ENCODE measurements at regions not wholly inside any gene's neighbourhood (a gene's known extent, or its start where the extent isn't known, plus 50 kb on each side); places are given as distances from the start of the nearest gene placed in this dataset.

DNA sequence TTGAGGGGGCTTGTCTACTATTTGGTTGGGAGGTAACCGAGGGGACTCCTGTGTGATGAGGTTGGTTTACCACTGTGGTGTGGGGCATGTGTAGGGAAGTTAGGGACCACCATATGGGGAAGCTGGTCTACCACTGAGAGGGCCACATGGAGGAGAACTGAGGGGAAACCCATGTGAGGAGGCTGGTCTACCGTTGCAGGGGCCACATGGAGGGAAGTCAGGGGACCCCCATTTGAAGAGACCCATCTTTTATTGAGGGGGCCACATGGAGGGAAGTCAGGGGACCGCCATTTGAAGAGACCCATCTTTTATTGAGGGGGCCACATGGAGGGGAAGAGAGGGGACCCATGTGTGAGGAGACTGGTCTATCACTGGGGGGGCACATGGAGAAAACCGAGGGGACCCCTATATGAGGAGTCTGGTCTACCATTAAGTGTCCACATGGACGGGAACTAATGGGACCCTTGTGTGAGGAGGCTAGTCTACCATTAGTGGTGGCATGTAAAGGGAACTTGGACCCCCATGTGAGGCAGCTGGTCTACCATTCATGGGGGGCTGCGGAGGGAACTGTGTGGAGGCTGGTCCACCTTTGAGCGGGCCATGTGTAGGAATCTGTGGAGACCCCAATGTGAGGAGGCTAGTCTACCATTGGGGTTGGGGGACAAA is 165.5 kb downstream of the FBLN2 start:
- ATAC-seq (no peak), DNase-seq (no peak)

DNA sequence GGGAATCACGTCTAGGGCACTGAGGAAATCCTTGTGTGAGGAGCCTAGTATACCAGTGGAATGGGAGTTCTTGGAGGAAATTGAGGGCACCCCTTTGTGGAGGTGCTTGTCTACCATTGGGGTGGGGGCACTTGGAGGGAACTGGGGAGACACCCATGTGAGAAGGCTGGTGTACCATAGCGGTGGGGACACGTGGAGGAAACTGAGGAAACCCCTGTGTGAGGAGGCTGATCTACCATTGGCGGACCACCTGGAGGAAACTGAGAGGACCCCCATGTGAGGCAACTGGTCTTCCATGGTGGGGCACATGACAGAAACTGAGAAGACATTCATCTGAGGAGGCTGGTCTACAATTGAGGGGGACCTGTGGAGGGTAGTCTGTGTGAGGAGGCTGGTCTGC is 164.5 kb downstream of the FBLN2 start:
- no peak for DNase-seq
- no peak for ATAC-seq

DNA sequence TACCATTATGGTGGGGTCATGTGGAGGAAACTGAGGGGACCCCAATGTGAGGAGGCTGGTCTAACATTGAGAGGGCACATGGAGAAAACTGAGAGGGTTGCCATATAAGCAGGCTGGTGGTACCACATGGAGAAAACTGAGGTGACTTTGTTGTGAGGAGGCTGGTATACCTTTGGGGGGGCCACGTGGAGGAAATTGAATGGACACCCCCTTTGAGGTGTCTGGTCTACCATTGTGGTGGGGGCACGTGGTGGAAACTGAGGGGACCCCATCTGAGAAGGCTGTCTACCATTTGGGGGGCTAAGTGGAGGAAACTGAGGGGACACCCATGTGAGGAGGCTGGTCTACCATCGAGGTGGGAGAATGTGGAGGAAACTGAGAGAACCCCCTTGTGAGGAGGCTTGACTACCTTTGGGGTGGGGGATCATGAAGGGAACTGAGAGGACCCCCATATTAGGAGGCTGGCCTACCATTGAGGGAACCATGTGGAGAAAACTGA is 163.8 kb downstream of the FBLN2 start:
- no peak for DNase-seq
- no peak for ATAC-seq

DNA sequence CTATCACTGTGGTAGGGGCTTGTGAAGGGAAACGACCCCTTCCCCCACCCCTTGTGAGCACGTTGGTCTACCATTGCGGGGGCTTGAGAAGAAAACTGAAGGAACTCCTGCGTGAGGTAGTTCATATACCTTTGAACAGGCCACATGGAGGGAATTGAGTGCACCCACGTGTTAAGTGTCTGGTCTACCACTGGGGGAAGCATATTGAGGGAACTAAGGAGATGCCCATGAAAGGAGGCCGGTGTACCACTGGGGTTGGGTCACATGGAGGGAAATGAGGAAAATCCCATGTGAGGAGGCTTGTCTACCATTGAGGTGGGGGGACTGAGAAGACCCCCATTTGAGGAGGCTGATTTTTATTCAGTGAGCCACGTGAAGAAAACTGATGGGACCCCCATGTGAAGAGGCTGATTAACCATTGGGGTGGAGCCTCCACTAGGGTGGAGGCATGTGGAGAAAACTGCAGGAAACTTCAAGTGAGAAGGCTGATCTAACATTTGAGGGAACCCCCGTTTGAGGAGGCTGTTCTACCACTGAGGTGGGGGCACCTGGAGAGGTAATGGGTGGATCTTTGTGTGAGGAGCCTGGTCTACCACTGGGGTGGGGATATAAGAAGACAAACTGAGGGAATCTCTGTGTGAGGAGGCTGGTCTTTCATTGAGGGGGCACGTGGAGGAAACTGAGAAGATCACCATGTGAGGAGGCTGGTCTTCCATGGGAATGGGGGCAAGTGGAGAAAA is 163.2 kb downstream of the FBLN2 start:
- ATAC-seq (no peak), DNase-seq (no peak)

DNA sequence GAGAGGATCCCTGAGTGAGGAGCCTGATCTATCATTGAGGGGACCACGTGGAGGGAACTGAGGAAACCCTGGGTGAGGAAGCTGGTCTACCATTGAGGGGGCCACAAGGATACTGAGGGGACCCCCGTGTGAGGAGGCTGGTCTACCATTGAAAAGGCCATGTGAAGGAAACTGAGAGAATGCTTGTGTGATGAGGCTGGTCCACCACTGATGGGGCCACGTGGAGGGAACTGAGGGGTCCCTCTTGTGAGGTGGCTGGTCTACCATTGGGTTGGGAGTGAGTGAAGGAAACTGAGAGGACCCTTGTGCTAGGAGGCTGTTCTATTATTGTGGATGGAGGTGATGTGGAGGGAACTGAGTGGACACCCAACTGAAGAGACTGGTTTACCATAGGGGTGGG is 161.3 kb downstream of the FBLN2 start:
- ATAC-seq (no peak), DNase-seq (no peak)

DNA sequence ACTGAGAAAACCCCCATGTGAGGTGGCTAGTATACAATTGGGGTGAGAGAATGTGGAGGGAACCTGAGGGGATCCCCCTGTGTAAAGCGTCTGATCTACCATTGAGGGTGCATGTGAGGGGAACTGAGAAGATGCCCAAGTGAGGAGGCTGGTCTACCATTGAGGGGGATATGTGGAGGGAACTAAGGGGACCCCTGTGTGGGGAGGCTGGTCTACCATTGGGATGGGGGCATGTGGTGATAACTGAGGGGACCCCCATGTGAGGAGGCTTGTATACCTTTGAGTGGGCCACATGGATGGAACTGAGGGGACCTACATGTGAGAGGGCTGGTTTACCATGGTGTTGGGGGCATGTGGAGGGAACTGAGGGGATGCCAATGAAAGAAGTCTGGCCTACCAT is 160.8 kb downstream of the FBLN2 start:
- ATAC-seq, result no peak
- no peak for DNase-seq

DNA sequence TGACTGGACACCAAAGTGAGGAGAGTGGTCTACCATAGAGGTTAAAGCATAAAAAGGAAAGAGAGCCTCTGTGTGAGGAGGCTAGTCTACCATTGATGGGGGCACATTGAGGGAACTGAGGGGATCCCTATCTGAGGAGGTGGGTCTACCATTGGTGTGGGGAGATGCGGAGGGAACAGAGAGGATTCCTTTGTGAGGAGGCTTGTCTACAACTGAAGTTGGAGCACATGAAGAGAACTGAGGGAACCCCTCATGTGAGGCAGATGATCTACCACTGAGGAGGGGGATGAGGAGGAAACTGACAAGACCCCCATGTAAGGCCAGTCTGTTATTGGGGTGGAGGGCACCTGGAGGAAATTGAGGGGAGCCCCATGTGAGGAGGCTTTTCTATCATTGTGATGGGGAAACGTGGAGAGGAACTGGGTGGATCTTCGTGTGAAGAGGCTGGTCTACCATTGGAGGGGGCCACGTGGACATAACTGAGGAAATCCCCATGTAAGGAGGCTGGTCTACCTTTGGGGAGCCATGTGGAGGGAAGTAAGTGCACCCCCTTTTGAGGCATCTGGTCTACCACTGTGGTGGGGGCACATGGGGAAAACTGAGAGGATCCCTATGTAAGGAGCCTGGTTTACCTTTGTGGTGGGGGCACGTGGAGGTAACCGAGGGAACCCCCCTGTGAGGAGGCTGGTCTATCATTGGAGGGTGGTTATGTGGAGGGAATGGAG is 160.1 kb downstream of the FBLN2 start:
- ATAC-seq, result no peak
- DNase-seq, result no peak

DNA sequence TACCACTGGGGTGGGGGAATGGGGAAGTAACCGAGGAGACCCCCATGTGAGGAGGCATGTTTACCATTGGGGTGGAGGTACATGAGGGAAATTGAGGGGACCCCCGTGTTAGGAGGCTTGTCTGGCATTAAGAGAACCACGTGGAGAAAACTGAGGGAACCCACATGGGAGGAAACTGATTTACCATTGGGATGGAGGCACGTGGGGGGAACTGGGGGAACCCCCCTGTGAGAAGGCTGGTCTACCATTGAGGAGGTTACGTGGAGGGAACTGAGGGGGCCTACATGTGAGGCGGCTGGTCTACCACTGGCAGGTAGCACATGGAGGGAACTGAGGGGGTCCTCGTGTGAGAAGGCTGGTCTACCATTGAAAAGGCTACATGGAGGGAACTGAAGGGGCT is 159.4 kb downstream of the FBLN2 start:
- no peak for ATAC-seq

DNA sequence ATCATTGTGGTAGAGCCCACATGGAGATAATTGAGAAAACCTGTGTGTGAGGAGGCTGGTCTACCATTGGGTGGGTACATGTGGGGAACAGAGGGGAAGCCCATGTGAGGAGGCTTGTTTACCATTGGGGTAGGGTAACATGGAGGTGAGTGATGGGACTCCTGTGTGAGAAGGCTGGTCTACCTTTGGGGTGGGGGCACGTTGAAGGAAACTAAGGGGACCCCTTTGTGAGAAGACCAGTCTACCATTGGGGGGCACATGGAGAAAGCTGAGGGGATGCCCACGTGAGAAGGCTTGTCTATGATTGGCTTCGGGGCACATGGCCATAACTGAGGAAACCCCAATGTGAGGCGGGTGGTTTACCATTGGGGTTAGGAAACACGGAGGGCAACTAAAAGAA is 158.5 kb downstream of the FBLN2 start:
- no peak for ATAC-seq
- no peak for DNase-seq

More for the DNA sequence above, 159.4 kb downstream of the FBLN2 start:
- DNase-seq, result no peak

DNA sequence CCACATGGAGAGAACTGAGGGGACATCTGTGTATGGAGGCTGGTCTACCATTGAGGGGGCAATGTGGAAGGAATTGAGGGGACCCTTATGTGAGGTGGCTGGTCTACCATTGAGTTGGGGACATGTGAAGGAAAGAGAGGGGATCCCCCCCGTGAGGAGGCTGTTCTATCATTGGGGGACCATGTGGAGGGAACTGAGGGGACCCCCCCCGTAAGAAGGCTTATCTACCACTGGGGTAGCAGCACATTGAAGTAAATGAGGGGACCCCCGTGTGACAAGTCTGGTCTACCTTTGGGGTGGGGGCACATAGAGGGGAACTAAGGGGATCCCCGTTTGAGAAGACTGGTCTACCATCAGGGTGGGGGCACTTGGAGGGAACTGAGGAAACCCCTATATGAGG is 158.0 kb downstream of the FBLN2 start:
- ATAC-seq (no peak), DNase-seq (no peak)

DNA sequence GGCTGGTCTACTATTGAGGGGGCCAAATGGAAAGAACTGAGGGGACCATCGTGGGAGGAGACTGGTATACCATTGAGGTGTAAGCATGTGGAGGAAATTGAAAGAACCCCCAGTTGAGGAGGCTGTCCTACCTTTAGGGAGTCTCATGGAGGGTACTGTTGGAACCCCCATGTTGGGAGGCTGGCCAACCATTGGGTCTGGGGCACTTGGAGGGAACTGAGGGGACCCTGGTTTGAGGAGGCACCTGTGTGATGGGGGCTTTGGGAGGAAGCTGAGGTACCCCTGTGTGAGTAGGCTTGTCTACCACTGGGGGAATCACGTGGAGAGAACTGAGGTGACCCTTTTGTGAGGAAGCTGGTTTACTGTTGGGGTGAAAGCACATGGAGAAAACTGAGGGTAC is 157.5 kb downstream of the FBLN2 start:
- ATAC-seq, result no peak
- no peak for DNase-seq

DNA sequence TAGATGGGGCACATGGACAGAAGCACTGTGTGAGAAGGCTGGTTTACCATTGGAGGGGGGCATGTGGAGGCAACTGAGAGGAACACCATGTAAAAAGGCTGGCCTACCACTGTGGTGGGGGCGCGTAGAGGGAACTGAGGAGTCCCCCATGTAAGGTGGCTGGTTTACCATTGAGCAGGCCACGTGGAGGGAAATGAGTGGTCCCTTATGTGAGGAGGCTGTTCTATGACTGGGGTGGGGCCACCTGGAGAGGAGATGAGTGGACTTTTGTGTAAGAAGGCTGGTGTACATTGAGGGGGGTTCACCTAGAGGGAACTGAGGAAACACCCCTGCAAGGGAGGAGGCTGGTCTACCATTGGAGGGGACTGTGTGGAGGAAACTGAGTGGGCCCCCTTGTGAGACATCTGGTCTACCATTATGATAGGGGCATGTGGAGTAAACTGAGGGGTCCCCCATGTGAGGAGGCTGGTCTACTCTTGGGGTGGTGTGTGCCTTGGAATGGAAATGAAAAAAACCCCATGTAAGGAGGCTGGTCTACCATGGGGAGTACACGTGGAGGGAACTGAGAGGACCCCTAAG is 156.9 kb downstream of the FBLN2 start:
- no peak for ATAC-seq
- DNase-seq, result no peak

DNA sequence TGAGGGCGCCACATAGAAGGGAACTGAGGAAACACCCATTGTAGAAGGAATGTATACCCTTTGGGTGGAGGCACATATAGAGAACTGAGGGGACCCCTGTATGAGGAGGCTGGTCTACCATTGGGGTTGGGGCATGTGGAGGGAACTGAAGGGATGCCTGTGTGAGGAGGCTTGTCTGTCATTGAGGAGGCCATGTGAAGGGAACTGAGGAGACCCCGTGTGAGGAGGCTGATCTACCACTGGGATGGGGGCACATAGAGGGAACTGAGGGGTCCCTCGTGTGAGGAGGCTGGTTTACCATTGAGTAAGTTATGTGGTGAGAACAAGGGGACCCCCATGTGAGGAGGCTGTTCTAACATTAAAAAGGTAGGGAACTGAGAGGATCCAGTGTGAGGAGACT is 156.1 kb downstream of the FBLN2 start:
- no peak for ATAC-seq
- DNase-seq, result no peak

DNA sequence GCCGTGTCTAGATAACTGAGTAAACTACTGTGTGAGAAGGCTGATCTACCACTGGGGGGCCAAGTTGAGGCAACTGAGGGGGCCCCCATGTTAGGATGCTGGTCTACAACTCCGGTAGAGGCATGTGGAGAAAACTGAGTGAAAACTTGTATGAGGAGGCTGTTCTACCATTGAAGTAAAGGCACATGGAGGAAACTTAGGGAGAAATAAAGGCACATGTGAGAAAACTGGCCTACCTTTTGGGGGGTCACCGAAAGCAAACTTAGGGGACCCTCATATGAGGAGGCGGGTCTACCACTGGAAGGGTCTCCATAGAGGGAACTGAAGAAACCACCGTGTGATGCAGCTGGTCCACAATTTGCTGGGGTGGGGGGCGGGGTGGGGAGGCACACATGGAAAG is 155.2 kb downstream of the FBLN2 start:
- no peak for ATAC-seq
- DNase-seq, result no peak

DNA sequence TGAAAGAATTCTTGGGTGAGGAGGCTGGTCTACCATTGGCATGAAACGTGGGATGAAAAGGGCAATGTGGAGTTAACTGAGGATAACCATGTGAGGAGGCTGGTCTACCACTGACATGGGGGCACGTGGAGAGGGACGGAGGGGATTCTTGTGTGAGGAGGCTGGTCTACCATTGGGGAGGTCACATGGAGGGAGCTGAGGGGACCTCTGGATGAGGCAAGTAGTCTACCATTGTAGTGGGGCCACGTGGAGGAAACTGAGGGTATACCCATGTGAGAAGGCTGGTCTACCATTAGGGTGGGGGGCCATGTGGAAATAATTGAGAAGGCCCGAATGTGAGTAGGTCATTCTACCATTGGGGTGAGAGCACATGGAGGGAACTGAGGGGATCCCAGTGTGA is 154.1 kb downstream of the FBLN2 start:
- ATAC-seq, result no peak
- no peak for DNase-seq

DNA sequence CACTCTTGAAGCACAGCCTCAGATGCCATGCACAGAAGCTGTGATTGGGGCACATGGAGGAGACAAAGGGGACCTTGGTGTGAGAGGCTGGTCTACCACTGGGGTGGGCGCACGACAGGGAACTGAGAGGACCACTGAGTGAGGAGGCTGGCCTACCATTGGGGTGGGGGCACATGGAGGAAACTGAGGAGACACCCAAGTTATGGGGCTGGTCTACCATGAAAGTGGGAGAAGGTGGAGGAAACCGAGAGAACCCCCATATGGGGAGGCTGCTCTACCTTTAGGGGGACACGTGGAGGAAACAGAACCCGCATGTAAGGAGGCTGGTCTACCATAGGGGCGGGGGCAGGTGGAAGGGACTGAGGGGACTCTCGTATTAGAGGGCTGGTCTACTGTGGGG is 153.4 kb downstream of the FBLN2 start:
- no peak for ATAC-seq
- no peak for DNase-seq

DNA sequence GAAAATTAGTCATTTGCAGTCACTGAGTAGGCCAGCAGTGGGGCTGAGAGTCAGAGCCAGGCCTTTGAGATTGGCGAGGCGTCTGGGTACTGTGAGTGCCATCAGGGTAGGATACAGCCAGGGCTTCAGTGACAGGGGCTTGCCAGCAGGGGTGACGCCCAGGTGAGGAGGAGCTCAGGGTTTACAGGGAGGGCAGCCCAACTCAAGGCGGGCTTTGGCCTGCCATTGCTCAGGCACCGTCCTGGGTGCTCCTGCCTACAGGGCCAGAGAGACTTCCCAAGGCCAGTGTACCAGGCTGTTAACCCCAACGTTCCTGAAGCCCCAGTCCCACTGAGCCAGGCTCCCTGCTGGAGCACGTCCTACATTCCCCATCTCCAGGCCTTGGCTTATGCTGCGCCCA is 152.0 kb downstream of the FBLN2 start:
- DNase-seq, result no peak
- no peak for ATAC-seq

DNA sequence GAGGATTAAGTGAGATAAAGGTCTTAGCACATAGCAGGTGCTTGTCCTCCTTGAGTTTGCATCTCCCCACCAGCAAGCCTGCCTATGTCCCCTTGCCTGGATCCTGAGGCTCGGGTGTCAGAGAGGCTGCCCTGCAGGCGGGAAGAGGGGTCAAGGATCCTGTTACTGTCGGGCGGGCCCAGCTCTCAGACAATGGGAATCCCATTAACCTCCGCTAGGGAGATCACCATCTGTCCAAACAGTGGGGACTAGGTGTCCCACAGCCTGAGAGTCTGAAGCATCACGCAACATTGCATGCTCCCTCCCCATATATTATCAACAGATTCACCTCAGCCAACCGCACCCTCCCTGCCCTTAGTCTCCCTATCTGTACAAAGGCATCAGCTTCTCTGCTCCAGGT is 151.4 kb downstream of the FBLN2 start:
- DNase-seq (no peak), ATAC-seq (no peak)

DNA sequence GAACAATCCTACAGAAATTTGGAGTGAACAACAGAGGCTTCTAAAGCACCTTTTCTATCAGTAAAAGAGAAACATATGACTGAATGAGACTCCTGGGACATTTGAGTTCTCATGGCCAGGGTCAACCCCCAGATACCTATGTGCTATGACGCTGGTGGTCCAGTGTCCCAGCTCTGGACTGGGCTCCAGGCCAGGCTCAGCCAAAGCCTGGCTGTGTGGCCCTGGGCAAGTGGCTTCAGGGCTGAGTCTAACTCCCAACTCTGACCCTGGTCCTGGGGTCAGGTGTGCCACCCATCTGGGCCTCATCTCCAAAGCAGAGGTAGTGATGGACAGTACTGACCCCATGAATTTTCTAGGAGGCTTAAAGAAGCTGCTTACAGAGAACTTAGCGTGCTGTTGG is 147.8 kb downstream of the FBLN2 start:
- ATAC-seq (no peak), DNase-seq (no peak)

DNA sequence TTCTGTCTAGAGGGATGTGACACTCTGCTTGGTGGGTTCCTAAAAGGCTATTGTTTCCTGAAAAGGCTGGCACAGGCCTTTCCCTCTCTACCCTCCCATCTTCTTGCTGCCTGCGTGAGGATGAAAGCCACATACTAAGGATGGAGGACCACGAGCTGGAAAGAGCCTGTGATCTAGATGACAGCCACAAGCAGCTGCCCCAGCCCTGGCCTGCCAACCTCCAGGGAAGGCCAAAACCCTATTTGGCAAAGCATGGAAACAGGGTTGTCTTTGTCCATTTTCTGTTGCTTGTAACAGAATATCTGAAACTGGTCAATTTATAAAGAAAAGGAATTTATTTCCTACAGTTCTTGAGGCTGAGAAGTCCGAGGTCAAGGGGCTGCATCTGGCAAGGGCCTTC is 144.5 kb downstream of the FBLN2 start:
- no peak for DNase-seq
- ATAC-seq, result no peak

DNA sequence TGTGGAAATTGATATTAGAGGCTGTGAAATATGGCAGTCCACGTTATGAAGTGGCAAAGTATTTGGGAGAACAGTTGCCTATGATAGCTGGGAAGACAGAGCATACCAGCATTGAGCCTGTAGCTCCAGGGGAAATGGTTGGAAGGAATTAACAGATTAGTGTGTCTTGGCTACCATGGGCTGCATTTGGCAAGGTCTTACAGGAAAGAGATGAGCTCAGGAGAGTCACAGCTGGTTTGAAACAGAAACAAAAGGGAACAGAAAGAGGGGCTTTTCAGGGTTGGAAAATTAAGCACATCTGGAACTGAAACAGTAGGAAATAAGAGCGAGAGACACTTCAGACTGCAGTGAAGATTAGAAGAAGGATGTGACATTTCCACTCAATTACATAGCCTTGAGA is 141.7 kb downstream of the FBLN2 start:
- ATAC-seq (no peak), DNase-seq (no peak)

DNA sequence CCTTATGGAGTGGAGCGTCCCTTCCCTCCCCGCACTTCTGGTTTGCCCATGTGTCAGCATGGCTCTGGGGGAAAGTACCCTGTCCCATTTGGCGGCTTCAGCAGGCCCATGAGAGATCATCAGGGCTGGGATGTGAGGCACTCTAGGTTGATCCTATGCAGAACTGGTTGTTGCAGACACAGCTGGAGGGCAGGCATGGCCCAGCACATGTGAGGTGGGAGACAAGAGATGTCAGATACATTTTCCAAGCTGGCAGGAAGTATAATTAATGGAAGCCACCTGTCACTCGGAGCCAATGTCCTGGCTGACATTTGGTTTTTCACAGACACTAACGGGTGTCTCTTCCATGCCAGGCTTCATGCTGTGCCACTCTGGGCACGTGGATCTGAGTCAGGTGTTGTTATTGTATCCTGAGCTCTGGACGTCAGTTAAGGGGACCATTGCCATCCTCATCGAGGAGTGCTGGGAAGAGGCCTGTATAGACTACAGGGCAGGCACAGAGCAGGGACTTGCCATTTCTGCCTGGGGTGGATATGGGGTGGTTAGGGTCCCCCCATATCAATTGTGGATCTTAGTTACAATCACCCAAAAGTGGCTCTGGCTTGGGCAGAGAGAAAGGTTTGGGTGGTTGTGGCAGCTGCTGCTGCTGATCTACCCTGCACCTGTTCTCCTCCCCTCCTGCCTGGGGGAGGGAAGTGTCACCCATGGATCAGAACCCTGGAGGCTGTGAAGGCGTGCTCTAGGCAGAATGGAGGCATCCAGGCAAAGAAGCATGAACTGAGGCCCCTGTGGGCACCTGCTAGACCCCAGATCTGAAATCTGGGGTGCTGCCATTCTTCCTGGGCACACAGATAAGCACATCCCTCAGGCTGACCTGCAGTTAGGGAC is 140.7 kb downstream of the FBLN2 start:
- no peak for ATAC-seq

More for the DNA sequence above, 140.7 kb downstream of the FBLN2 start:
- DNase-seq, result no peak

Measured in stimulated activated naive CD8-positive, alpha-beta T cell treated with anti-CD3 and anti-CD28 coated beads, Interleukin-15, Interleukin-2, amounts not matched to agents 100 U/mL and 50 U/mL, for 24 hours (primary cell).